ENCODE measurements at regions not wholly inside any gene's neighbourhood (a gene's known extent, or its start where the extent isn't known, plus 50 kb on each side); places are given as distances from the start of the nearest gene placed in this dataset.

DNA sequence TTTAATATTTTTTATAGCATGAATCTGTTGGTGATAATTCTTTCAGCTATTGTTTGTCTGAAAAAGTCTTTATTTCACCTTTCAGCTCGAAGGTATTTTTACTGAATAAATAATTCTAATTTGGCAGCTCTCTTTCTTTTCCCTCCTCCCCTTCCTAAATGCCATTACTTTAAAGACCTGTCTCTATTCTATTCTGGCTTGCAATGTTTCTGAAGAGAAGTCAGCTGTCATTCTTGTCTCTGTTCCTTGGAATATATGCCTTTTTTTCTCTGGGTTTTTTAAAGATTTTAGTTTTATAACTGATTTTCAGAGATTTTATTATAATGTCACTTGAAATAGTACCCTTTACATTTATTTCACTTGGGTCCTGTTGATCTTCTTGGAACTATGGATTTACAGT lies 237.9 kb upstream of the DAAM1 start:
- Mint-ChIP-seq H3K4me3 (no peak overlapping the region), H3K36me3 (no peaks in the 10 kb centered on the region), H3K27me3 (ENCODE audit: low read depth in 3 of 3) (no peaks in the 10 kb centered on the region), H3K9me3 (peaks cover 0 to 6% (median 5%) of the 10 kb centered on the region in 7 donors), H3K27ac (no peak overlapping the region), H3K4me1 (peaks cover 4% of the 10 kb centered on the region)
- H3K27me3 ChIP-seq (ENCODE audit: control insufficient read depth in 2 of 2, insufficient read depth in 2 of 2, low read length in 2 of 2) = no peaks in the 10 kb centered on the region
- H3K9me3 ChIP-seq (replicated peaks in 1 of 2; ENCODE audit: control insufficient read depth in 1 of 2, insufficient read depth in 1 of 2, low read length in 2 of 2) = no peaks in the 10 kb centered on the region
- no peak overlapping the region for H3K4me3 ChIP-seq (replicated peaks in 1 of 3; ENCODE audit: low read depth in 2 of 3, low read length in 3 of 3)
- no peak overlapping the region for H2AFZ ChIP-seq (ENCODE audit: insufficient read depth, low read depth, low read length, poor library complexity, severe bottlenecking)
- H3K36me3 ChIP-seq (replicated peaks in 1 of 2; ENCODE audit: control insufficient read depth in 1 of 2, insufficient read depth in 2 of 2, low read length in 2 of 2) = no peaks in the 10 kb centered on the region
- no CpG with 5 or more reads among the region's 1 CpG for WGBS (ENCODE audit: insufficient coverage)
- no peak overlapping the region for H3K27ac ChIP-seq (ENCODE audit: low read depth in 1 of 2, low read length in 2 of 2)
- H3K4me1 ChIP-seq (ENCODE audit: control insufficient read depth in 1 of 2, insufficient read depth in 2 of 2, low read length in 2 of 2) = no peaks in the 10 kb centered on the region
- no peak overlapping the region for H3K9ac ChIP-seq (ENCODE audit: insufficient read depth, low read length, poor library complexity, severe bottlenecking)
- intact Hi-C loops (cut with micrococcal nuclease) = no loop called here
- no peak for DNase-seq
- TF ChIP-seq, protein P1, sequence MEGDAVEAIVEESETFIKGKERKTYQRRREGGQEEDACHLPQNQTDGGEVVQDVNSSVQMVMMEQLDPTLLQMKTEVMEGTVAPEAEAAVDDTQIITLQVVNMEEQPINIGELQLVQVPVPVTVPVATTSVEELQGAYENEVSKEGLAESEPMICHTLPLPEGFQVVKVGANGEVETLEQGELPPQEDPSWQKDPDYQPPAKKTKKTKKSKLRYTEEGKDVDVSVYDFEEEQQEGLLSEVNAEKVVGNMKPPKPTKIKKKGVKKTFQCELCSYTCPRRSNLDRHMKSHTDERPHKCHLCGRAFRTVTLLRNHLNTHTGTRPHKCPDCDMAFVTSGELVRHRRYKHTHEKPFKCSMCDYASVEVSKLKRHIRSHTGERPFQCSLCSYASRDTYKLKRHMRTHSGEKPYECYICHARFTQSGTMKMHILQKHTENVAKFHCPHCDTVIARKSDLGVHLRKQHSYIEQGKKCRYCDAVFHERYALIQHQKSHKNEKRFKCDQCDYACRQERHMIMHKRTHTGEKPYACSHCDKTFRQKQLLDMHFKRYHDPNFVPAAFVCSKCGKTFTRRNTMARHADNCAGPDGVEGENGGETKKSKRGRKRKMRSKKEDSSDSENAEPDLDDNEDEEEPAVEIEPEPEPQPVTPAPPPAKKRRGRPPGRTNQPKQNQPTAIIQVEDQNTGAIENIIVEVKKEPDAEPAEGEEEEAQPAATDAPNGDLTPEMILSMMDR (IDR thresholded peaks at IDR 0.05) = no peak
- H3K79me2 ChIP-seq (ENCODE audit: insufficient read depth, low read length) = no peaks in the 10 kb centered on the region
- H4K20me1 ChIP-seq (ENCODE audit: insufficient read depth, low read length) = no peaks in the 10 kb centered on the region
- no peak overlapping the region for H3K4me2 ChIP-seq (replicated peaks; ENCODE audit: extremely low read depth, low read length, poor library complexity, severe bottlenecking)

DNA sequence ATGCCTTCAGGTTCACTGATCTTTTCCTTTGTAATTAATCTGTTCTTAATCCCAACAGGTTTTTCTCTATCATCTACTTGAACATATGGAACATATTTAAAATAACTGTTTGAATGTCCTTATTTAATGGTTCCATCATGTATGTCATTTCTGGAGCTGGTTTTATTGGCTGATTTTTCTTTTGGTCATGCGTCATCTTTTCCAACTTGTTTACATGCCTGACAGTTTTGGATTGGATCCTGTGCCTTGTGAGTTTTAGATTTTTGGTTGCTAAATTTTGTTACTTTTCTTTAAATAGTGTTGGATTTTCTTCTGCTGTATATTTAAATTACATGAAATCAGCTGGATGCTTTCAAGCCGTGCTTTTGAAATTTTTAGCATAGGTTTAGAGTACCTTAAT lies 237.3 kb upstream of the DAAM1 start:
- intact Hi-C loops (cut with micrococcal nuclease) = no loop called here
- Histone ChIP-seq H3K9me3 (replicated peaks in 1 of 2; ENCODE audit: control insufficient read depth in 1 of 2, insufficient read depth in 1 of 2, low read length in 2 of 2) (no peaks in the 10 kb centered on the region), H3K27ac (ENCODE audit: low read depth in 1 of 2, low read length in 2 of 2) (no peak overlapping the region), H3K27me3 (ENCODE audit: control insufficient read depth in 2 of 2, insufficient read depth in 2 of 2, low read length in 2 of 2) (no peaks in the 10 kb centered on the region), H3K79me2 (ENCODE audit: insufficient read depth, low read length) (no peaks in the 10 kb centered on the region), H3K4me2 (replicated peaks; ENCODE audit: extremely low read depth, low read length, poor library complexity, severe bottlenecking) (no peak overlapping the region), H3K36me3 (replicated peaks in 1 of 2; ENCODE audit: control insufficient read depth in 1 of 2, insufficient read depth in 2 of 2, low read length in 2 of 2) (no peaks in the 10 kb centered on the region), H3K9ac (ENCODE audit: insufficient read depth, low read length, poor library complexity, severe bottlenecking) (no peak overlapping the region), H2AFZ (ENCODE audit: insufficient read depth, low read depth, low read length, poor library complexity, severe bottlenecking) (no peak overlapping the region), H3K4me1 (ENCODE audit: control insufficient read depth in 1 of 2, insufficient read depth in 2 of 2, low read length in 2 of 2) (no peaks in the 10 kb centered on the region), H4K20me1 (ENCODE audit: insufficient read depth, low read length) (no peaks in the 10 kb centered on the region), H3K4me3 (replicated peaks in 1 of 3; ENCODE audit: low read depth in 2 of 3, low read length in 3 of 3) (no peak overlapping the region)
- Mint-ChIP-seq H3K27ac (no peak overlapping the region), H3K4me3 (no peak overlapping the region), H3K36me3 (no peaks in the 10 kb centered on the region), H3K4me1 (peaks cover 10% of the 10 kb centered on the region), H3K27me3 (ENCODE audit: low read depth in 3 of 3) (no peaks in the 10 kb centered on the region), H3K9me3 (peaks cover 0 to 6% (median 5%) of the 10 kb centered on the region in 7 donors)
- WGBS (ENCODE audit: insufficient coverage) = 80% methylated on average over 1 of the region's 2 CpGs
- DNase-seq = no peak
- TF ChIP-seq, protein P1 (IDR thresholded peaks at IDR 0.05) = no peak

Data from CD14-positive monocyte (primary cell).